ENCODE measurements at regions not wholly inside any gene's neighbourhood (a gene's known extent, or its start where the extent isn't known, plus 50 kb on each side); places are given as distances from the start of the nearest gene placed in this dataset.

GRCh38 chr6:100309174-100309573, 155.5 kb downstream of the SIM1 start:
- no peaks in the 10 kb centered on the region for H3K27me3 Mint-ChIP-seq (ENCODE audit: unreplicated experiment)
- no peaks in the 10 kb centered on the region for H3K9me3 Mint-ChIP-seq (ENCODE audit: unreplicated experiment)
- H3K4me1 Mint-ChIP-seq (ENCODE audit: unreplicated experiment) = peaks cover 51% of the 10 kb centered on the region
- no peak for DNase-seq (ENCODE audit: extremely low spot score, unreplicated experiment)
- H3K4me3 Mint-ChIP-seq (ENCODE audit: unreplicated experiment) = no peak overlapping the region
- no peaks in the 10 kb centered on the region for H3K36me3 Mint-ChIP-seq (ENCODE audit: unreplicated experiment)
- TF ChIP-seq CTCF (IDR thresholded peaks at IDR 0.05) = no peak
- H3K27ac Mint-ChIP-seq (ENCODE audit: unreplicated experiment) = no peak overlapping the region

- H3K27ac Mint-ChIP-seq (ENCODE audit: unreplicated experiment) = no peak overlapping the region
- no peaks in the 10 kb centered on the region for H3K27me3 Mint-ChIP-seq (ENCODE audit: unreplicated experiment)
- DNase-seq (ENCODE audit: extremely low spot score, unreplicated experiment) = no peak
- H3K9me3 Mint-ChIP-seq (ENCODE audit: unreplicated experiment) = no peaks in the 10 kb centered on the region
- H3K4me3 Mint-ChIP-seq (ENCODE audit: unreplicated experiment) = no peak overlapping the region
- TF ChIP-seq CTCF (IDR thresholded peaks at IDR 0.05) = no peak
- peaks cover 48% of the 10 kb centered on the region for H3K4me1 Mint-ChIP-seq (ENCODE audit: unreplicated experiment)
- H3K36me3 Mint-ChIP-seq (ENCODE audit: unreplicated experiment) = no peaks in the 10 kb centered on the region
Observed at GRCh38 chr6:100307561-100307960, 157.2 kb downstream of the SIM1 start.

GRCh38 chr6:100305209-100305869, 159.4 kb downstream of the SIM1 start:
- Mint-ChIP-seq H3K4me1 (ENCODE audit: unreplicated experiment) (peaks cover 43% of the 10 kb centered on the region), H3K36me3 (ENCODE audit: unreplicated experiment) (peaks cover 2% of the 10 kb centered on the region), H3K4me3 (ENCODE audit: unreplicated experiment) (no peak overlapping the region), H3K9me3 (ENCODE audit: unreplicated experiment) (no peaks in the 10 kb centered on the region), H3K27me3 (ENCODE audit: unreplicated experiment) (no peaks in the 10 kb centered on the region), H3K27ac (ENCODE audit: unreplicated experiment) (peak overlapping the region; percentile 56)
- no peak for DNase-seq (ENCODE audit: extremely low spot score, unreplicated experiment)
- TF ChIP-seq CTCF (IDR thresholded peaks at IDR 0.05) = no peak

- H3K27ac Mint-ChIP-seq (ENCODE audit: unreplicated experiment) = peak overlapping the region; percentile 56
- H3K9me3 Mint-ChIP-seq (ENCODE audit: unreplicated experiment) = no peaks in the 10 kb centered on the region
Observed at GRCh38 chr6:100304575-100304974, 160.1 kb downstream of the SIM1 start.

GRCh38 chr6:100301731-100302130, 163.0 kb downstream of the SIM1 start:
- H3K4me1 Mint-ChIP-seq (ENCODE audit: unreplicated experiment) = peaks cover 53% of the 10 kb centered on the region

More at GRCh38 chr6:100304575-100304974, 160.1 kb downstream of the SIM1 start:
- Mint-ChIP-seq H3K27me3 (ENCODE audit: unreplicated experiment) (no peaks in the 10 kb centered on the region), H3K36me3 (ENCODE audit: unreplicated experiment) (peaks cover 2% of the 10 kb centered on the region), H3K4me3 (ENCODE audit: unreplicated experiment) (no peak overlapping the region), H3K4me1 (ENCODE audit: unreplicated experiment) (peaks cover 51% of the 10 kb centered on the region)
- no peak for DNase-seq (ENCODE audit: extremely low spot score, unreplicated experiment)
- no peak for TF ChIP-seq CTCF (IDR thresholded peaks at IDR 0.05)

More at GRCh38 chr6:100301731-100302130, 163.0 kb downstream of the SIM1 start:
- H3K27me3 Mint-ChIP-seq (ENCODE audit: unreplicated experiment) = no peaks in the 10 kb centered on the region
- no peak overlapping the region for H3K27ac Mint-ChIP-seq (ENCODE audit: unreplicated experiment)
- peaks cover 2% of the 10 kb centered on the region for H3K36me3 Mint-ChIP-seq (ENCODE audit: unreplicated experiment)
- H3K9me3 Mint-ChIP-seq (ENCODE audit: unreplicated experiment) = no peaks in the 10 kb centered on the region
- no peak for TF ChIP-seq CTCF (IDR thresholded peaks at IDR 0.05)
- no peak for DNase-seq (ENCODE audit: extremely low spot score, unreplicated experiment)
- H3K4me3 Mint-ChIP-seq (ENCODE audit: unreplicated experiment) = no peak overlapping the region

All from osteocyte (in vitro differentiated cells).